PFSK-1 (cell line): ENCODE measurements at regions not wholly inside any gene's neighbourhood (a gene's known extent, or its start where the extent isn't known, plus 50 kb on each side); places are given as distances from the start of the nearest gene placed in this dataset.

Experiments used
- FOXP2 ChIP-seq: optimal IDR thresholded peaks from 2 replicates; pipeline ENCODE3; 2011; ENCODE audit warnings: borderline replicate concordance, control low read depth, inconsistent platforms; ENCODE audit not compliant: insufficient read depth; ENCODE audit errors: extremely low read length, extremely low read depth
- POLR2AphosphoS5 ChIP-seq: IDR thresholded peaks from 2 replicates; pipeline ENCODE4 v1.6.1; 2012; ENCODE audit warnings: low read depth, mild to moderate bottlenecking, control low read depth, low read length, moderate library complexity
- REST ChIP-seq, 2 experiments: IDR thresholded peaks; 2 replicates each; pipeline versions ENCODE4 v1.6.1 to v1.8.0; 2011 to 2012; ENCODE audit warnings: low read depth in 2 of 2, low read length in 2 of 2, control low read depth in 1 of 2, inconsistent platforms in 1 of 2, mild to moderate bottlenecking in 1 of 2, moderate library complexity in 1 of 2; ENCODE audit not compliant: insufficient read depth in 1 of 2
- SIN3A ChIP-seq: IDR thresholded peaks from 2 replicates; pipeline ENCODE4 v1.6.1; 2012; ENCODE audit warnings: mild to moderate bottlenecking, low read length, moderate library complexity, borderline replicate concordance; ENCODE audit not compliant: insufficient read depth
- TAF1 ChIP-seq: IDR thresholded peaks from 2 replicates; pipeline ENCODE4 v1.6.1; 2012; ENCODE audit warnings: low read length, control low read depth, borderline replicate concordance; ENCODE audit not compliant: insufficient read depth

DNA sequence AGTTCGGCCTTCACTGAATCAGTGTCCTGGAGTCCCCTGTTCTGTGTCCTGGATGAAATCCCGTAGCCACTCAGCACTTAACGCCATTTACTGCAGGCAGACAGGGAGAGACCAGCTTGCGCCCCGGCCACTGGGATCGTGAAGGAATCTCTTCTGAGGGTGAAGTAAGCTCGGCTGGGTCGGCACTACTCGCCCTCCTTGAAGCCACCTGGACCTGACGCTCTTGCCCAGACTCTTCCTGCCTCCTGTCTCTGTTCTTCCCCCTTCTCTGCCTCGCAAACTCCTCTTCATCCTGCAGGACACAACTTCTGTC is 99.9 kb upstream of the ZBTB40 start:
- no peak for TF ChIP-seq SIN3A

DNA sequence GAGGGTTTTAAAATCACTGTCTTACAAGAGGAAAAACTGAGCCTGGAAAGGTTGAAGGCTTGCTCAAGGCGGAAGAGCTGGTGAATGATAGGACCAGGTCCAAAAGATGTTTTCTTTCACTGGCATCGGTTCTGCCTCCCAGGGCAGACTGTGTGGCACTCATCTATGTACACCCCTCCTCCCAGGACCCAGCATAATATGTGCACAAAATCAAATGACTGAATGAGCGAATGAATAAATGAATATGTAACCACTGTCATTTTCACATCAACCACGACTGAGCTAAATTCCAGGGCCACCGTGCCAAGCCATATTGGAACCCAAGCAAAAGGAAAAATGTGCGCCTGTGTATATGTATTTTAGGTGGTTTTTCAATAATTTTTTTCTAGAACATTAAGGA is 99.3 kb upstream of the ZBTB40 start:
- TF ChIP-seq REST (IDR thresholded peaks at IDR 0.05; ENCODE audit: insufficient read depth in 1 of 2, low read depth in 2 of 2, low read length in 2 of 2) (no peak), SIN3A (no peak), TAF1 (no peak)

- TF ChIP-seq FOXP2 = no peak
- no peak for TF ChIP-seq SIN3A
- no peak for TF ChIP-seq TAF1
- TF ChIP-seq POLR2AphosphoS5 = no peak
- TF ChIP-seq REST (IDR thresholded peaks at IDR 0.05; ENCODE audit: insufficient read depth in 1 of 2, low read depth in 2 of 2, low read length in 2 of 2) = no peak
These were observed 98.8 kb upstream of the ZBTB40 start for GRCh38 chr1:22352896-22353295.

GRCh38 chr1:22359427-22359826 is 92.2 kb upstream of the ZBTB40 start:
- TF ChIP-seq TAF1 = no peak
- TF ChIP-seq SIN3A = no peak
- TF ChIP-seq POLR2AphosphoS5 = no peak
- no peak for TF ChIP-seq REST (IDR thresholded peaks at IDR 0.05; ENCODE audit: insufficient read depth in 1 of 2, low read depth in 2 of 2, low read length in 2 of 2)
- TF ChIP-seq FOXP2 = no peak

DNA sequence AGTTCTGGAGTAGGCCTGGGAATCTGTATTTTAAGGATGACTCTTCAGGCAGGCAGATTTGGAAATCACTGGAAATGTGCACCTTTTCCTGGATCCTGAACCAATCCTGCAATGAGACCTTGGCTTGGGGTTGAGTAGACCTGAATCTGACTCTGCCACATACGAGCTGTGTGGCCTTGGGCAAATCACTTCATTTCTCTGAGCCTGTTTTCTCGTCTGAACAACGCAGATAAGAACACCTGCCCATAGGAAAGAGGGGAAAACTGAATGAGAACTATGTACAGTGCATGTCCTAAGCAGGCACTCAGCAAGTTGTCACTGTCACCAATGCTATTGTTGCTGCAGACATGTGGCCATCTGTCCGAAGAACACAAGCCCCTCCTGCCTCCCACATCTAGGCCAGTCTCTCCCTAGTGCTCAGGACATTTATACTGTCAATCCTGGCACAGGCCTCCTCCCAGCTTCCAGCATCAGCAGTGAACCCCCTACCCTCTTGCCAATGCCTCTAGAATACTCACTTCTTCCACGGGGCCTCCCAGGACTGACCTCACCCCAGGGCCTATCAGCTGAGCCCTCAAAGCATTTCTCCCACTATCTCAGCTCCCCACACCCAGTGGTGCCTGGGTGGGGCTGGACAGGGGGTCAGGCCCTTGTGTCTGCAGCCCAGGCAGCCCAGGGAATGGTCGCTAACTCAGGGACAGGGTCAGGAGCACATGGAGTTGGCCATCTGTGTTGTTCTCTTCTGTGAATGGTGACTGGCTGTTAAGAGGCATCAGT is 88.8 kb upstream of the ZBTB40 start:
- TF ChIP-seq REST (IDR thresholded peaks at IDR 0.05; ENCODE audit: insufficient read depth in 1 of 2, low read depth in 2 of 2, low read length in 2 of 2) = no peak
- TF ChIP-seq SIN3A = no peak
- TF ChIP-seq TAF1 = no peak
- no peak for TF ChIP-seq FOXP2
- TF ChIP-seq POLR2AphosphoS5 = no peak
